HL-60 (cell line): ENCODE measurements at regions not wholly inside any gene's neighbourhood (a gene's known extent, or its start where the extent isn't known, plus 50 kb on each side); places are given as distances from the start of the nearest gene placed in this dataset.

Source experiments
- DNase-seq, 2 experiments: peaks; one replicate each; pipeline ENCODE4 v3.0.0-alpha.2; 2010 to 2020; ENCODE audit warnings: low read depth in 1 of 2, low spot score in 1 of 2
- H3K27ac ChIP-seq: fragments of 250-450 bp; sonication (Bioruptor Pico); replicated peaks from 2 replicates; pipeline ENCODE4 v1.5.1; 2020; ENCODE audit warnings: mild to moderate bottlenecking, moderate library complexity
- H3K27me3 ChIP-seq: fragments of 250-450 bp; sonication (Bioruptor Pico); 2 replicates; pipeline ENCODE4 v1.5.1; 2021; ENCODE audit warnings: mild to moderate bottlenecking, moderate library complexity; ENCODE audit not compliant: insufficient read depth, poor library complexity, severe bottlenecking
- H3K4me3 ChIP-seq: replicated peaks from 2 replicates; pipeline ENCODE4 v1.5.1; 2011; ENCODE audit warnings: mild to moderate bottlenecking, control low read depth, low read length; ENCODE audit not compliant: insufficient read depth
- GABPA ChIP-seq: IDR thresholded peaks from 2 replicates; pipeline ENCODE4 v1.6.1; 2012; ENCODE audit warnings: low read depth
- POLR2AphosphoS5 ChIP-seq: IDR thresholded peaks from 2 replicates; pipeline ENCODE4 v1.6.1; 2012; ENCODE audit warnings: low read depth
- REST ChIP-seq: IDR thresholded peaks from 2 replicates; pipeline ENCODE4 v1.6.1; 2012; ENCODE audit warnings: low read depth; ENCODE audit not compliant: insufficient replicate concordance
- SPI1 ChIP-seq: IDR thresholded peaks from 2 replicates; pipeline ENCODE4 v1.6.1; 2012; ENCODE audit warnings: low read depth, mild to moderate bottlenecking, borderline replicate concordance
- TF ChIP-seq, protein P1 (sequence below): IDR thresholded peaks from one replicate; pipeline ENCODE4 v1.5.1; 2011; ENCODE audit warnings: low read length, control low read depth, inconsistent platforms; ENCODE audit not compliant: insufficient read depth

DNA sequence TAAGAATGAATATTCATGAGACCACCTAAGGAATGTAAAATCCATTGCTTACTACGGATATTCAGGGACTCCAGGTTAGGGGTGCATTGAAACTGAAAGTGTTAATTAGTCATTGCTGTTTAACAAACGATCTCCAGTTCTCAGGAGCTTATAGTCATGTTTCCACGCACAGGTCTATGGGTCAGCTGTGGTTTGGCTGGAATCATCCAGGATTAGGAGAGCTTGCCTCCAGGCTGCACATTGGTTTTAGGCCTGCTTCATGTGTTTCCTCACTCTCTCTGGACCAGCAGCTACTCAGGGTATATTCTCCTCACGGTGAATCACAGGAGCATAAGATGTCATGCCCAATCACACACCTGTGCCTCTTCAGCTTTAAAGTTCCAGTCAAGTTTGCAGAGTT, 98.9 kb downstream of the ATXN3L start:
- TF ChIP-seq SPI1 (no peak), GABPA (no peak), POLR2AphosphoS5 (no peak), REST (no peak)
- TF ChIP-seq, protein P1, sequence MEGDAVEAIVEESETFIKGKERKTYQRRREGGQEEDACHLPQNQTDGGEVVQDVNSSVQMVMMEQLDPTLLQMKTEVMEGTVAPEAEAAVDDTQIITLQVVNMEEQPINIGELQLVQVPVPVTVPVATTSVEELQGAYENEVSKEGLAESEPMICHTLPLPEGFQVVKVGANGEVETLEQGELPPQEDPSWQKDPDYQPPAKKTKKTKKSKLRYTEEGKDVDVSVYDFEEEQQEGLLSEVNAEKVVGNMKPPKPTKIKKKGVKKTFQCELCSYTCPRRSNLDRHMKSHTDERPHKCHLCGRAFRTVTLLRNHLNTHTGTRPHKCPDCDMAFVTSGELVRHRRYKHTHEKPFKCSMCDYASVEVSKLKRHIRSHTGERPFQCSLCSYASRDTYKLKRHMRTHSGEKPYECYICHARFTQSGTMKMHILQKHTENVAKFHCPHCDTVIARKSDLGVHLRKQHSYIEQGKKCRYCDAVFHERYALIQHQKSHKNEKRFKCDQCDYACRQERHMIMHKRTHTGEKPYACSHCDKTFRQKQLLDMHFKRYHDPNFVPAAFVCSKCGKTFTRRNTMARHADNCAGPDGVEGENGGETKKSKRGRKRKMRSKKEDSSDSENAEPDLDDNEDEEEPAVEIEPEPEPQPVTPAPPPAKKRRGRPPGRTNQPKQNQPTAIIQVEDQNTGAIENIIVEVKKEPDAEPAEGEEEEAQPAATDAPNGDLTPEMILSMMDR: no peak
- Histone ChIP-seq H3K27ac (no peak overlapping the region), H3K27me3 (no peaks in the 10 kb centered on the region), H3K4me3 (no peak overlapping the region)
- no peak for DNase-seq

GRCh38 chrX:13219991-13220764, 99.7 kb downstream of the ATXN3L start:
- no peak overlapping the region for H3K4me3 ChIP-seq
- DNase-seq: no peak
- H3K27me3 ChIP-seq: no peaks in the 10 kb centered on the region
- no peak overlapping the region for H3K27ac ChIP-seq
- TF ChIP-seq, protein P1: no peak
- TF ChIP-seq REST (no peak), POLR2AphosphoS5 (no peak), GABPA (no peak), SPI1 (no peak)

- Histone ChIP-seq H3K27ac (no peak overlapping the region), H3K4me3 (no peak overlapping the region), H3K27me3 (no peaks in the 10 kb centered on the region)
- no peak for TF ChIP-seq POLR2AphosphoS5
- DNase-seq: no peak
Measured at GRCh38 chrX:13218758-13219157, 101.1 kb downstream of the ATXN3L start.

DNA sequence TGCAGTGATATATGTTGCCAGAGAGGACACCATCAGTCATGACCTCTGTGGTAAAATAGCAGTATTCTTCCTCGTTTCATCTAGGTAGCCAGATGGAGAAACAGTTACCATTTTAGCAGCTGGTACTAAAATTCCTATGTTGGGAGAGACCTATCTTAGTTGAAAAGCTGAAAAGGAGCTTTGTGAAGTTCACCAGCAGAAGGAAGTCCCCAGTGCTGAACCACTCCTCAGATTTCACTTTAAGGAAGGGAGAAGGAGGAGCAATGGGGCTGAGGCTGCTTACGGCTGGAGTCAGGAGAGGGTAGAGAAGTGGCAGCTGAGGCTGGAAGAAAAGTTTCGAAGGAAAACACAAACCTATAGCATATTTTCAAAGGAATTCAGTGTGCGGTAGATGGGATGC, 103.7 kb downstream of the ATXN3L start:
- Histone ChIP-seq H3K27me3 (no peaks in the 10 kb centered on the region), H3K4me3 (no peak overlapping the region), H3K27ac (no peak overlapping the region)
- no peak for DNase-seq
- no peak for TF ChIP-seq SPI1
- no peak for TF ChIP-seq POLR2AphosphoS5
- no peak for TF ChIP-seq GABPA
- no peak for TF ChIP-seq REST
- TF ChIP-seq, protein P1: no peak
